Panc1 (cell line): ENCODE measurements at regions not wholly inside any gene's neighbourhood (a gene's known extent, or its start where the extent isn't known, plus 50 kb on each side); places are given as distances from the start of the nearest gene placed in this dataset.

ENCODE experiments used
- ATAC-seq: fragments of 200-7000 bp; cut with Tn5 transposase; 2 replicates; pipeline ENCODE4 v1.9.1; 2020; ENCODE audit warnings: mild to moderate bottlenecking, moderate library complexity
- BruUV-seq: library from RNA; stranded (reverse); fragments of 400-500 nt; replicated peaks from 2 replicates; lab custom pipeline; 2021; lab: Mats Ljungman, UMichigan
- CTCF ChIA-PET: fragments of 300-600 bp; sonication (Branson Sonifier 250); formaldehyde crosslinking; loops from one replicate; lab custom pipeline; 2022; ENCODE audit warnings: antibody characterized with exemption; lab: Charles Lee
- POLR2A ChIA-PET: fragments of 300-600 bp; sonication (Branson Sonifier 250); formaldehyde crosslinking; loops from one replicate; lab custom pipeline; 2022; ENCODE audit warnings: antibody characterized with exemption; lab: Charles Lee
- DNase-seq: peaks from one replicate; pipeline ENCODE4 v3.0.0-alpha.2; 2010; ENCODE audit warnings: low read depth, low spot score
- H3K27ac ChIP-seq: 2 replicates; pipeline ENCODE4 v1.5.1; 2011; ENCODE audit warnings: mild to moderate bottlenecking, low read length, inconsistent platforms
- H3K27me3 ChIP-seq: fragments of 200-500 bp; sonication (Bioruptor generic); 2 replicates; pipeline ENCODE4 v1.6.0; 2014; ENCODE audit warnings: low read length, inconsistent platforms; ENCODE audit not compliant: control insufficient read depth, insufficient read depth
- H3K36me3 ChIP-seq: fragments of 200-500 bp; sonication (Bioruptor generic); 2 replicates; pipeline ENCODE4 v1.5.1; 2014; ENCODE audit warnings: inconsistent platforms, mild to moderate bottlenecking, low read length, moderate library complexity; ENCODE audit not compliant: control insufficient read depth, insufficient read depth
- H3K4me1 ChIP-seq: 2 replicates; pipeline ENCODE4 v1.5.1; 2011; ENCODE audit warnings: inconsistent platforms, mild to moderate bottlenecking, low read length, moderate library complexity; ENCODE audit not compliant: control insufficient read depth, insufficient read depth
- H3K4me3 ChIP-seq, 2 experiments: 2 replicates each; pipeline ENCODE4 v1.5.1; 2011 to 2012; ENCODE audit warnings: low read depth in 2 of 2, low read length in 2 of 2, mild to moderate bottlenecking in 2 of 2, inconsistent platforms in 1 of 2, moderate library complexity in 1 of 2
- H3K9me3 ChIP-seq: fragments of 200-500 bp; sonication (Bioruptor generic); 2 replicates; pipeline ENCODE4 v1.5.1; 2014; ENCODE audit warnings: low read depth, mild to moderate bottlenecking, inconsistent platforms, low read length, moderate library complexity; ENCODE audit not compliant: control insufficient read depth, insufficient read depth
- POLR2AphosphoS5 ChIP-seq: IDR thresholded peaks from 2 replicates; pipeline ENCODE4 v1.6.1; 2012; ENCODE audit warnings: mild to moderate bottlenecking, low read depth, low read length, moderate library complexity
- SIN3A ChIP-seq: IDR thresholded peaks from 2 replicates; pipeline ENCODE4 v1.6.1; 2012; ENCODE audit warnings: low read depth, mild to moderate bottlenecking, low read length, moderate library complexity, borderline replicate concordance; ENCODE audit not compliant: insufficient read depth
- TCF7L2 ChIP-seq: IDR thresholded peaks from 2 replicates; pipeline ENCODE4 v1.6.1; 2011; ENCODE audit warnings: mild to moderate bottlenecking, low read depth, low read length, inconsistent platforms
- in situ Hi-C: cut with HindIII; loops from 2 replicates; pipeline ENCODE4 v1.10.0; 2016; ENCODE audit warnings: low sequenced_read_pairs, low pct_unique_long_range_greater_than_20kb
- intact Hi-C: fragments of 100-400 bp; cut with micrococcal nuclease; formaldehyde crosslinking; loops from one replicate; pipeline ENCODE4 v1.10.0; 2022; ENCODE audit not compliant: unreplicated experiment
- TF ChIP-seq, protein P1 (sequence below): fragments of 450-650 bp; IDR thresholded peaks from 2 replicates; pipeline ENCODE4 v1.5.1; 2017; ENCODE audit warnings: mild to moderate bottlenecking
- TF ChIP-seq, protein P2 (sequence below), 2 experiments: IDR thresholded peaks; 2 replicates each; pipeline ENCODE4 v1.6.1; 2011 to 2012; ENCODE audit warnings: low read depth in 2 of 2, control low read depth in 1 of 2, low read length in 1 of 2, mild to moderate bottlenecking in 1 of 2, moderate library complexity in 1 of 2; ENCODE audit not compliant: insufficient read depth in 1 of 2

DNA sequence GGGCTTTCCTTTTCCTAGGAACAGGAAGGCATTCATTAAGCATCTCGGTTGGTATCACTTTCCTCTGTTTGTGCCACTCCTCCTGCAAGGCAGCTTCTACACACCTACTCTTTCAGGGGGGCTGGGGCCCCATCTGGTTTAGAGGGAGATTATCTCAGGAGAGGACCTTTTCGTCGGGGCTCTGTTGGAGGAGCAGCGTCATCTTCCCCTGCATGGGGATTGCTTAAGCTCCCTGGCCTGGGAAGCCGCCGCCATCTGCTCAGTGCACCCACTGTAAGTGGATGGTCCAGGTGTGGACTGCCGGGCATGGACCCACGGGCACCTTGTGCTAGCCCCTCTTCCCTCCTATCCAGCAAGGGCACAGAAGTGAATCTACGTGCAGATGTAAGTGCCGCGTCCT is 355.3 kb upstream of the SMIM21 start:
- H3K4me1 ChIP-seq = no peaks in the 10 kb centered on the region
- intact Hi-C loops (no loop called here), in situ Hi-C loops (no loop called here)
- H3K9me3 ChIP-seq = no peaks in the 10 kb centered on the region
- CTCF ChIA-PET = no interaction called here
- no peak for ATAC-seq
- H3K27ac ChIP-seq = no peak overlapping the region
- DNase-seq = no peak
- BruUV-seq = no TSS peak
- POLR2A ChIA-PET = no interaction called here
- H3K27me3 ChIP-seq = peaks cover 28% of the 10 kb centered on the region
- no peaks in the 10 kb centered on the region for H3K36me3 ChIP-seq
- H3K4me3 ChIP-seq = no peak overlapping the region
- TF ChIP-seq, protein P1, sequence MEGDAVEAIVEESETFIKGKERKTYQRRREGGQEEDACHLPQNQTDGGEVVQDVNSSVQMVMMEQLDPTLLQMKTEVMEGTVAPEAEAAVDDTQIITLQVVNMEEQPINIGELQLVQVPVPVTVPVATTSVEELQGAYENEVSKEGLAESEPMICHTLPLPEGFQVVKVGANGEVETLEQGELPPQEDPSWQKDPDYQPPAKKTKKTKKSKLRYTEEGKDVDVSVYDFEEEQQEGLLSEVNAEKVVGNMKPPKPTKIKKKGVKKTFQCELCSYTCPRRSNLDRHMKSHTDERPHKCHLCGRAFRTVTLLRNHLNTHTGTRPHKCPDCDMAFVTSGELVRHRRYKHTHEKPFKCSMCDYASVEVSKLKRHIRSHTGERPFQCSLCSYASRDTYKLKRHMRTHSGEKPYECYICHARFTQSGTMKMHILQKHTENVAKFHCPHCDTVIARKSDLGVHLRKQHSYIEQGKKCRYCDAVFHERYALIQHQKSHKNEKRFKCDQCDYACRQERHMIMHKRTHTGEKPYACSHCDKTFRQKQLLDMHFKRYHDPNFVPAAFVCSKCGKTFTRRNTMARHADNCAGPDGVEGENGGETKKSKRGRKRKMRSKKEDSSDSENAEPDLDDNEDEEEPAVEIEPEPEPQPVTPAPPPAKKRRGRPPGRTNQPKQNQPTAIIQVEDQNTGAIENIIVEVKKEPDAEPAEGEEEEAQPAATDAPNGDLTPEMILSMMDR = no peak

DNA sequence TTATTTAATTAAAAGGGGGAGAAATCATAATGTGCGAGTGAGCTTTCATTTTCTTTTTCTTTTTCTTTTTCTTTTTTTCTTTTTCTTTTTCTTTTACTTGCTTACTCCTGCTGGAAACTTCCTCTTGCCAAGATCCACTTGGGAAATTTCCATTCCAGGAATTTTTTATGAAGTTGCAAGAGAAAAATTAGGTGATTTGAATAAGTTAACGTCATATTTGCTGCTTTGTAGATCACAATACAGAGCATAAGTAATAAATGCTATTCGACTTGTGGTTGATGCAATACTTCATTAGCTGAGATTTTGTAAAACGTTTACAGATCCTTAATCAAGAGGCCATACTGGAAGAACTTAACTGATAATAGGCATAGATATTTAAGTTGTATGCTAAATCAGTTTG is 354.7 kb upstream of the SMIM21 start:
- ChIA-PET CTCF (no interaction called here), POLR2A (no interaction called here)
- Histone ChIP-seq H3K27me3 (peaks cover 32% of the 10 kb centered on the region), H3K27ac (no peak overlapping the region), H3K4me1 (no peaks in the 10 kb centered on the region), H3K9me3 (no peaks in the 10 kb centered on the region), H3K36me3 (no peaks in the 10 kb centered on the region), H3K4me3 (no peak overlapping the region)
- DNase-seq (no peak), ATAC-seq (no peak)
- in situ Hi-C loops = no loop called here
- intact Hi-C loops = no loop called here
- no TSS peak for BruUV-seq
- TF ChIP-seq, protein P1 = no peak
- TF ChIP-seq, protein P2, sequence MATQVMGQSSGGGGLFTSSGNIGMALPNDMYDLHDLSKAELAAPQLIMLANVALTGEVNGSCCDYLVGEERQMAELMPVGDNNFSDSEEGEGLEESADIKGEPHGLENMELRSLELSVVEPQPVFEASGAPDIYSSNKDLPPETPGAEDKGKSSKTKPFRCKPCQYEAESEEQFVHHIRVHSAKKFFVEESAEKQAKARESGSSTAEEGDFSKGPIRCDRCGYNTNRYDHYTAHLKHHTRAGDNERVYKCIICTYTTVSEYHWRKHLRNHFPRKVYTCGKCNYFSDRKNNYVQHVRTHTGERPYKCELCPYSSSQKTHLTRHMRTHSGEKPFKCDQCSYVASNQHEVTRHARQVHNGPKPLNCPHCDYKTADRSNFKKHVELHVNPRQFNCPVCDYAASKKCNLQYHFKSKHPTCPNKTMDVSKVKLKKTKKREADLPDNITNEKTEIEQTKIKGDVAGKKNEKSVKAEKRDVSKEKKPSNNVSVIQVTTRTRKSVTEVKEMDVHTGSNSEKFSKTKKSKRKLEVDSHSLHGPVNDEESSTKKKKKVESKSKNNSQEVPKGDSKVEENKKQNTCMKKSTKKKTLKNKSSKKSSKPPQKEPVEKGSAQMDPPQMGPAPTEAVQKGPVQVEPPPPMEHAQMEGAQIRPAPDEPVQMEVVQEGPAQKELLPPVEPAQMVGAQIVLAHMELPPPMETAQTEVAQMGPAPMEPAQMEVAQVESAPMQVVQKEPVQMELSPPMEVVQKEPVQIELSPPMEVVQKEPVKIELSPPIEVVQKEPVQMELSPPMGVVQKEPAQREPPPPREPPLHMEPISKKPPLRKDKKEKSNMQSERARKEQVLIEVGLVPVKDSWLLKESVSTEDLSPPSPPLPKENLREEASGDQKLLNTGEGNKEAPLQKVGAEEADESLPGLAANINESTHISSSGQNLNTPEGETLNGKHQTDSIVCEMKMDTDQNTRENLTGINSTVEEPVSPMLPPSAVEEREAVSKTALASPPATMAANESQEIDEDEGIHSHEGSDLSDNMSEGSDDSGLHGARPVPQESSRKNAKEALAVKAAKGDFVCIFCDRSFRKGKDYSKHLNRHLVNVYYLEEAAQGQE (IDR thresholded peaks at IDR 0.05; ENCODE audit: insufficient read depth in 1 of 2, low read depth in 2 of 2, low read length in 1 of 2) = no peak
- TF ChIP-seq POLR2AphosphoS5 (no peak), SIN3A (no peak), TCF7L2 (no peak)
